Mucosa of rectum (tissue), 2 donors: ENCODE measurements at regions not wholly inside any gene's neighbourhood (a gene's known extent, or its start where the extent isn't known, plus 50 kb on each side); places are given as distances from the start of the nearest gene placed in this dataset.
A peak's percentile ranks its signal among the peaks of the same experiment; 100 is the strongest.

Experiments
- H3K27ac ChIP-seq, 2 donors: one replicate each; pipeline ENCODE4 v1.7.0; 2013; ENCODE audit warnings: inconsistent platforms in 2 of 2, low read depth in 2 of 2, low read length in 2 of 2
- H3K27me3 ChIP-seq, 2 donors: one replicate each; pipeline ENCODE4 v1.7.0; 2013; ENCODE audit warnings: low read length in 2 of 2; ENCODE audit not compliant: control insufficient read depth in 2 of 2, insufficient read depth in 2 of 2
- H3K36me3 ChIP-seq, 2 donors: one replicate each; pipeline ENCODE4 v1.7.0; 2013; ENCODE audit warnings: low read length in 2 of 2; ENCODE audit not compliant: control insufficient read depth in 2 of 2, insufficient read depth in 2 of 2
- H3K4me1 ChIP-seq, 2 donors: one replicate each; pipeline ENCODE4 v1.7.0; 2013; ENCODE audit warnings: low read length in 2 of 2, mild to moderate bottlenecking in 1 of 2; ENCODE audit not compliant: control insufficient read depth in 2 of 2, insufficient read depth in 2 of 2
- H3K4me3 ChIP-seq, 2 donors: one replicate each; pipeline ENCODE4 v1.7.0; 2013; ENCODE audit warnings: low read length in 2 of 2
- H3K9ac ChIP-seq, 2 donors: one replicate each; pipeline ENCODE4 v1.7.0; 2013; ENCODE audit warnings: low read length in 2 of 2, low read depth in 1 of 2, mild to moderate bottlenecking in 1 of 2
- H3K9me3 ChIP-seq, 2 donors: one replicate each; pipeline ENCODE4 v1.7.0; 2013; ENCODE audit warnings: low read length in 2 of 2; ENCODE audit not compliant: control insufficient read depth in 2 of 2
- donor health status: healthy.
- donor health status: Normal muscosa, but diverticular disease.

GRCh38 chr2:58428096-58429013, 187.2 kb upstream of the FANCL start:
- Histone ChIP-seq H3K4me1 (peaks cover 0 to 6% of the 10 kb centered on the region in 2 donors), H3K4me3 (peak overlapping the region; percentile 58 to 65), H3K36me3 (no peaks in the 10 kb centered on the region), H3K9ac (no peak overlapping the region), H3K27me3 (no peaks in the 10 kb centered on the region), H3K9me3 (no peaks in the 10 kb centered on the region), H3K27ac (no peak overlapping the region)

GRCh38 chr2:58427572-58428095, 186.5 kb upstream of the FANCL start:
- Histone ChIP-seq H3K9me3 (no peaks in the 10 kb centered on the region), H3K4me1 (peaks cover 0 to 6% of the 10 kb centered on the region in 2 donors), H3K4me3 (peak overlapping the region; percentile 58 to 65), H3K36me3 (no peaks in the 10 kb centered on the region), H3K27me3 (no peaks in the 10 kb centered on the region), H3K27ac (no peak overlapping the region), H3K9ac (no peak overlapping the region)

GRCh38 chr2:58425368-58425767, 184.2 kb upstream of the FANCL start:
- Histone ChIP-seq H3K9me3 (no peaks in the 10 kb centered on the region), H3K27ac (no peak overlapping the region), H3K36me3 (no peaks in the 10 kb centered on the region), H3K9ac (no peak overlapping the region), H3K4me1 (peaks cover 0 to 6% of the 10 kb centered on the region in 2 donors), H3K4me3 (no peak overlapping the region), H3K27me3 (no peaks in the 10 kb centered on the region)

- H3K27ac ChIP-seq = no peak overlapping the region
- no peaks in the 10 kb centered on the region for H3K36me3 ChIP-seq
Measured at GRCh38 chr2:58419983-58420382, 178.9 kb upstream of the FANCL start.

GRCh38 chr2:58416696-58417095, 175.6 kb upstream of the FANCL start:
- Histone ChIP-seq H3K27me3 (no peaks in the 10 kb centered on the region), H3K4me3 (no peak overlapping the region), H3K36me3 (no peaks in the 10 kb centered on the region), H3K9me3 (no peaks in the 10 kb centered on the region), H3K27ac (no peak overlapping the region), H3K9ac (no peak overlapping the region), H3K4me1 (no peaks in the 10 kb centered on the region)

More at GRCh38 chr2:58419983-58420382, 178.9 kb upstream of the FANCL start:
- no peaks in the 10 kb centered on the region for H3K4me1 ChIP-seq
- H3K9me3 ChIP-seq = no peaks in the 10 kb centered on the region
- H3K4me3 ChIP-seq = no peak overlapping the region
- no peaks in the 10 kb centered on the region for H3K27me3 ChIP-seq
- no peak overlapping the region for H3K9ac ChIP-seq

- Histone ChIP-seq H3K9me3 (no peaks in the 10 kb centered on the region), H3K4me3 (no peak overlapping the region), H3K9ac (no peak overlapping the region), H3K36me3 (no peaks in the 10 kb centered on the region), H3K27ac (no peak overlapping the region), H3K4me1 (no peaks in the 10 kb centered on the region), H3K27me3 (no peaks in the 10 kb centered on the region)
Measured at GRCh38 chr2:58414506-58414905, 173.4 kb upstream of the FANCL start.

- Histone ChIP-seq H3K27me3 (no peaks in the 10 kb centered on the region), H3K9me3 (no peaks in the 10 kb centered on the region), H3K36me3 (no peaks in the 10 kb centered on the region), H3K9ac (no peak overlapping the region), H3K27ac (no peak overlapping the region), H3K4me3 (no peak overlapping the region), H3K4me1 (no peaks in the 10 kb centered on the region)
Measured at GRCh38 chr2:58410549-58410948, 169.4 kb upstream of the FANCL start.

GRCh38 chr2:58407487-58407886, 166.4 kb upstream of the FANCL start:
- Histone ChIP-seq H3K4me3 (no peak overlapping the region), H3K9ac (no peak overlapping the region), H3K4me1 (no peaks in the 10 kb centered on the region), H3K27ac (no peak overlapping the region), H3K27me3 (no peaks in the 10 kb centered on the region), H3K9me3 (no peaks in the 10 kb centered on the region), H3K36me3 (no peaks in the 10 kb centered on the region)

- no peaks in the 10 kb centered on the region for H3K4me1 ChIP-seq
- no peaks in the 10 kb centered on the region for H3K36me3 ChIP-seq
- H3K27me3 ChIP-seq = no peaks in the 10 kb centered on the region
- H3K9ac ChIP-seq = no peak overlapping the region
- H3K9me3 ChIP-seq = no peaks in the 10 kb centered on the region
- H3K27ac ChIP-seq = no peak overlapping the region
- no peak overlapping the region for H3K4me3 ChIP-seq
Measured at GRCh38 chr2:58405341-58405740, 164.2 kb upstream of the FANCL start.

- Histone ChIP-seq H3K27me3 (no peaks in the 10 kb centered on the region), H3K27ac (no peak overlapping the region), H3K9me3 (no peaks in the 10 kb centered on the region), H3K4me1 (no peaks in the 10 kb centered on the region), H3K36me3 (no peaks in the 10 kb centered on the region), H3K4me3 (no peak overlapping the region), H3K9ac (no peak overlapping the region)
Measured at GRCh38 chr2:58401936-58402335, 160.8 kb upstream of the FANCL start.
